HAP-1 (cell line): ENCODE measurements at regions not wholly inside any gene's neighbourhood (a gene's known extent, or its start where the extent isn't known, plus 50 kb on each side); places are given as distances from the start of the nearest gene placed in this dataset.

Source experiments
- DNase-seq, 2 experiments: peaks; one replicate each; pipeline ENCODE4 v3.0.0-alpha.2; 2016 to 2020; ENCODE audit warnings: low spot score in 2 of 2
- H3K27me3 ChIP-seq: fragments of 250-450 bp; sonication (Bioruptor Pico); 2 replicates; pipeline ENCODE4 v1.5.1; 2020; ENCODE audit warnings: low read depth, mild to moderate bottlenecking, moderate library complexity
- H3K36me3 ChIP-seq: fragments of 250-450 bp; sonication (Bioruptor Pico); replicated peaks from 2 replicates; pipeline ENCODE4 v1.5.1; 2020; ENCODE audit warnings: mild to moderate bottlenecking
- H3K4me1 ChIP-seq: fragments of 250-450 bp; sonication (Bioruptor Pico); 2 replicates; pipeline ENCODE4 v1.5.1; 2020; ENCODE audit warnings: mild to moderate bottlenecking
- H3K4me3 ChIP-seq: fragments of 250-450 bp; sonication (Bioruptor Pico); 2 replicates; pipeline ENCODE4 v1.5.1; 2020; ENCODE audit warnings: mild to moderate bottlenecking, moderate library complexity
- H3K9me3 ChIP-seq: fragments of 250-450 bp; sonication (Bioruptor Pico); 2 replicates; pipeline ENCODE4 v1.5.1; 2020; ENCODE audit warnings: mild to moderate bottlenecking, moderate library complexity
- in situ Hi-C: fragments of 300-500 bp; cut with MboI; formaldehyde crosslinking; loops from 3 replicates; pipeline ENCODE4 v1.14.3; 2020; ENCODE audit warnings: low sequenced_read_pairs, inconsistent platforms, mixed read lengths

GRCh38 chr1:37318490-37318889 is 155.9 kb upstream of the ZC3H12A start:
- in situ Hi-C loops: no loop called here
- no peaks in the 10 kb centered on the region for H3K36me3 ChIP-seq
- H3K27me3 ChIP-seq: peaks cover 11% of the 10 kb centered on the region; the same call in 1 of the 2 replicates
- peaks cover 12% of the 10 kb centered on the region for H3K4me1 ChIP-seq
- H3K9me3 ChIP-seq: no peaks in the 10 kb centered on the region
- DNase-seq: no peak
- H3K4me3 ChIP-seq: no peak overlapping the region

GRCh38 chr1:37319284-37319683 is 155.1 kb upstream of the ZC3H12A start:
- Histone ChIP-seq H3K4me1 (peaks cover 12% of the 10 kb centered on the region), H3K36me3 (no peaks in the 10 kb centered on the region), H3K9me3 (0 out of 2 replicates have a peak, but pooled peaks cover 2% of the 10 kb centered on the region), H3K4me3 (no peak overlapping the region), H3K27me3 (peaks cover 10% of the 10 kb centered on the region; the same call in 1 of the 2 replicates)
- no peak for DNase-seq
- in situ Hi-C loops: no loop called here

GRCh38 chr1:37323486-37324377 is 150.6 kb upstream of the ZC3H12A start:
- H3K27me3 ChIP-seq: 0 out of 2 replicates have a peak, but pooled peaks cover 3% of the 10 kb centered on the region
- H3K4me1 ChIP-seq: no peaks in the 10 kb centered on the region
- peak in 1 of 2 experiments; percentile 38 for DNase-seq
- in situ Hi-C loops: no loop called here
- no peaks in the 10 kb centered on the region for H3K36me3 ChIP-seq
- H3K4me3 ChIP-seq: no peak overlapping the region
- H3K9me3 ChIP-seq: 0 out of 2 replicates have a peak, but pooled peaks cover 2% of the 10 kb centered on the region

GRCh38 chr1:37325010-37325409 is 149.4 kb upstream of the ZC3H12A start:
- in situ Hi-C loops: no loop called here

GRCh38 chr1:37325509-37326437 is 148.6 kb upstream of the ZC3H12A start:
- no peaks in the 10 kb centered on the region for H3K36me3 ChIP-seq
- H3K4me1 ChIP-seq: no peaks in the 10 kb centered on the region
- H3K9me3 ChIP-seq: 0 out of 2 replicates have a peak, but pooled peaks cover 2% of the 10 kb centered on the region
- DNase-seq: no peak
- H3K4me3 ChIP-seq: no peak overlapping the region
- in situ Hi-C loops: no loop called here
- H3K27me3 ChIP-seq: 0 out of 2 replicates have a peak, but pooled peaks cover 6% of the 10 kb centered on the region

More at GRCh38 chr1:37325010-37325409, 149.4 kb upstream of the ZC3H12A start:
- H3K4me1 ChIP-seq: no peaks in the 10 kb centered on the region
- H3K27me3 ChIP-seq: 0 out of 2 replicates have a peak, but pooled peaks cover 3% of the 10 kb centered on the region
- no peak for DNase-seq
- no peaks in the 10 kb centered on the region for H3K36me3 ChIP-seq
- no peak overlapping the region for H3K4me3 ChIP-seq
- H3K9me3 ChIP-seq: 0 out of 2 replicates have a peak, but pooled peaks cover 2% of the 10 kb centered on the region

- in situ Hi-C loops: no loop called here
- H3K36me3 ChIP-seq: no peaks in the 10 kb centered on the region
- no peak overlapping the region for H3K4me3 ChIP-seq
- no peaks in the 10 kb centered on the region for H3K9me3 ChIP-seq
- DNase-seq: no peak
- H3K27me3 ChIP-seq: peaks cover 7% of the 10 kb centered on the region; the same call in 1 of the 2 replicates
- H3K4me1 ChIP-seq: no peaks in the 10 kb centered on the region
Observed at GRCh38 chr1:37332126-37332525, 142.3 kb upstream of the ZC3H12A start.

GRCh38 chr1:37338658-37339057 is 135.7 kb upstream of the ZC3H12A start:
- Histone ChIP-seq H3K27me3 (peaks cover 3% of the 10 kb centered on the region), H3K4me1 (no peaks in the 10 kb centered on the region), H3K4me3 (no peak overlapping the region), H3K36me3 (no peaks in the 10 kb centered on the region), H3K9me3 (no peaks in the 10 kb centered on the region)
- in situ Hi-C loops: no loop called here
- DNase-seq: no peak

GRCh38 chr1:37342736-37343135 is 131.6 kb upstream of the ZC3H12A start:
- in situ Hi-C loops: no loop called here
- H3K9me3 ChIP-seq: no peaks in the 10 kb centered on the region
- H3K27me3 ChIP-seq: peaks cover 3% of the 10 kb centered on the region
- H3K4me1 ChIP-seq: no peaks in the 10 kb centered on the region
- H3K36me3 ChIP-seq: no peaks in the 10 kb centered on the region
- no peak overlapping the region for H3K4me3 ChIP-seq
- no peak for DNase-seq

GRCh38 chr1:37347104-37347649 is 127.2 kb upstream of the ZC3H12A start:
- no peak for DNase-seq
- Histone ChIP-seq H3K4me1 (peaks cover 1% of the 10 kb centered on the region; the same call in 1 of the 2 replicates), H3K27me3 (no peaks in the 10 kb centered on the region), H3K9me3 (no peaks in the 10 kb centered on the region), H3K4me3 (no peak overlapping the region), H3K36me3 (no peaks in the 10 kb centered on the region)
- in situ Hi-C loops: no loop called here

GRCh38 chr1:37353871-37354270 is 120.5 kb upstream of the ZC3H12A start:
- H3K27me3 ChIP-seq: no peaks in the 10 kb centered on the region
- DNase-seq: peak; percentile 57 to 95
- H3K36me3 ChIP-seq: no peaks in the 10 kb centered on the region

GRCh38 chr1:37354876-37355650 is 119.3 kb upstream of the ZC3H12A start:
- H3K36me3 ChIP-seq: no peaks in the 10 kb centered on the region
- no peaks in the 10 kb centered on the region for H3K9me3 ChIP-seq
- DNase-seq: peak in 1 of 2 experiments; percentile 32
- H3K27me3 ChIP-seq: no peaks in the 10 kb centered on the region
- in situ Hi-C loops: no loop called here
- no peak overlapping the region for H3K4me3 ChIP-seq
- peaks cover 25% of the 10 kb centered on the region for H3K4me1 ChIP-seq

More at GRCh38 chr1:37353871-37354270, 120.5 kb upstream of the ZC3H12A start:
- in situ Hi-C loops: no loop called here
- Histone ChIP-seq H3K4me1 (peaks cover 25% of the 10 kb centered on the region), H3K9me3 (no peaks in the 10 kb centered on the region), H3K4me3 (no peak overlapping the region)

GRCh38 chr1:37358992-37359391 is 115.4 kb upstream of the ZC3H12A start:
- Histone ChIP-seq H3K27me3 (peaks cover 7% of the 10 kb centered on the region; the same call in 1 of the 2 replicates), H3K36me3 (no peaks in the 10 kb centered on the region), H3K4me3 (no peak overlapping the region), H3K4me1 (peaks cover 11% of the 10 kb centered on the region), H3K9me3 (no peaks in the 10 kb centered on the region)
- in situ Hi-C loops: no loop called here
- no peak for DNase-seq
